ENCODE measurements at regions not wholly inside any gene's neighbourhood (a gene's known extent, or its start where the extent isn't known, plus 50 kb on each side); places are given as distances from the start of the nearest gene placed in this dataset.

DNA sequence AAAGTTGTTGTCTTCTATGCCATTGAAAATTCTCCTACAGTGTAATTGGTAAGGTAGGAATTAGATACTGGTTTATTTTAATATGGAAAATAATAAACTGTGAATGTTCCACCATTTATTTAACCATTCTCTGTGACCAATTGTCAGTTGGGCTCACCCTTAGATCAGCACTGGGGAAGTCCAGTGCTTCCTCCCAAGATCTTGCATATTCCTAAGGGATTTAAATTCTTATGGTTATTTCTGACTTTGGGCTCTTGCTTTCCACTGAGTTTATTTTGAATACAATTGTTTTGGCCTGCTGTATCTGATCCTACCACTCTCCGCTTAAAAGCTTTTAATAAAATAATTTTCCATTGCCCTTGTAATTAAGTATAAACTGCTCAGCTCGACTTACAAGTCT lies 137.4 kb downstream of the OR2K2 start:
- no peaks in the 10 kb centered on the region for H3K27me3 ChIP-seq (ENCODE audit: insufficient read depth, low read length)
- no peak overlapping the region for H3K27ac ChIP-seq (ENCODE audit: low read length)
- no peaks in the 10 kb centered on the region for H3K36me3 ChIP-seq (ENCODE audit: insufficient read depth, low read depth, low read length)
- H3K4me3 ChIP-seq (ENCODE audit: low read length): no peak overlapping the region
- no peaks in the 10 kb centered on the region for H3K9me3 ChIP-seq (ENCODE audit: insufficient read depth, low read depth, low read length)
- H3K9ac ChIP-seq (ENCODE audit: low read depth, low read length): no peak overlapping the region
- peaks cover 5% of the 10 kb centered on the region; the same call in 1 of the 2 replicates for H3K4me1 ChIP-seq (ENCODE audit: insufficient read depth, low read length)

DNA sequence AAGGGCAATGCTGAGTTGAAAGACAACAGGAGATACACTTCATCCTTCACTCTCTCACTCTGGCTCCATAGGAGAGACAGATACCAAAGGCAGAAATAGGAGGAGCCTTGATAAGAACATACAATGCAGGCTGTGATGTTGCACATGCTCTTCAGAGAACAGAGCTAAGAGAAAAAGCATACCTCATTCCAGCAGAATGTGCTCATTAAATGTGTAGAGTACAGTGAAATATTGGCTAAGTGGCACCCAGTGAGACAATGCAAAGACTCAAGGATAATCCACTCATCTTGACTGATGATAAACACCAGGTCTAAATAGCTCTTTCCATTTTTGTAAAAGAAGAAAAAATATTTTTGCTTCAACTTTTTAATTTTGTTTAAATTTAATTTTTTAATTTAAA lies 139.7 kb downstream of the OR2K2 start:
- Histone ChIP-seq H3K27me3 (ENCODE audit: insufficient read depth, low read length) (no peaks in the 10 kb centered on the region), H3K4me3 (ENCODE audit: low read length) (no peak overlapping the region), H3K9me3 (ENCODE audit: insufficient read depth, low read depth, low read length) (no peaks in the 10 kb centered on the region), H3K9ac (ENCODE audit: low read depth, low read length) (no peak overlapping the region), H3K27ac (ENCODE audit: low read length) (no peak overlapping the region), H3K4me1 (ENCODE audit: insufficient read depth, low read length) (peaks cover 5% of the 10 kb centered on the region; the same call in 1 of the 2 replicates), H3K36me3 (ENCODE audit: insufficient read depth, low read depth, low read length) (no peaks in the 10 kb centered on the region)

DNA sequence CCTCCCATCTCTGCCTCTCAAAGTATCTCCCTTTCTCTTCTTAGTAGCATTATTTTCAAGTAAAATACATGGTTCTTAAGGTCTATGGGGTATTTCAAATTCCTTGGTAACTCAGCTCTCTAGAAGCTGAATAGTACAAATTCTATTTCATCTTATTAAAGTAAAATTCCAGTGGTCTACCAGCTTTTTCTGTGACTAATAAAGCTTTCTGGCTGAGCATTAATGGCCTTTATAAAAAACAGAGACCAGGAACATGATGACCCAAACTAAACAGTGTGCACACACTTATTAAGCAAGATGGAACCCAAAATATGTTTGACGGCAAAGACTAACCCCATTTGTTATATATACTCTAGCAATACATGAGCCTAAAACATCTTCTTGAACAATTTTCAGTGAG lies 142.6 kb downstream of the OR2K2 start:
- no peaks in the 10 kb centered on the region for H3K4me1 ChIP-seq (ENCODE audit: insufficient read depth, low read length)
- H3K9me3 ChIP-seq (ENCODE audit: insufficient read depth, low read depth, low read length): no peaks in the 10 kb centered on the region
- no peaks in the 10 kb centered on the region for H3K36me3 ChIP-seq (ENCODE audit: insufficient read depth, low read depth, low read length)
- no peak overlapping the region for H3K27ac ChIP-seq (ENCODE audit: low read length)
- H3K4me3 ChIP-seq (ENCODE audit: low read length): no peak overlapping the region
- no peaks in the 10 kb centered on the region for H3K27me3 ChIP-seq (ENCODE audit: insufficient read depth, low read length)
- no peak overlapping the region for H3K9ac ChIP-seq (ENCODE audit: low read depth, low read length)

DNA sequence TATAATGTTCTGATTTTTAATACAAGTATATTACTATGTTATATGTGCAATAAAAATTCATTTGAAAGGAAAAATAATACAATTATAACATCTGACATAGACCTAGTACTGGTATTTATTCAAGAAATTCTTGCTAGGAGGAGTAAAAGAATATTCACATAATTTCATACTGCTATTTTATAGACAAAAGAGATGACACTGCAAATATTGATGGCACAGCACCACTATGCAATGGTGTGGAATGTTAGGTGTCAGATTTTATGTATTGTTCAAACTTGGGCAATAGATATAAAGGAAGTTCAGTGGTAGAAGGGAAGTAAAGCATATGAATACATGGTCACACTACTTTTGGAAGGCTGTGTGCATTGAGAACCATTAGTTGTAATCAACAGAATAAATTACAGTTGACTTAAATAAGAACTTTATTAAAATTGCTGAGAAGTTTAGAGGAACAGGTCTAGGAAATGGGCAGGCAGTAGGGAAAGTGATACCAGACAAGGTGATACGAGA lies 143.9 kb downstream of the OR2K2 start:
- Histone ChIP-seq H3K36me3 (ENCODE audit: insufficient read depth, low read depth, low read length) (no peaks in the 10 kb centered on the region), H3K4me1 (ENCODE audit: insufficient read depth, low read length) (no peaks in the 10 kb centered on the region), H3K9me3 (ENCODE audit: insufficient read depth, low read depth, low read length) (no peaks in the 10 kb centered on the region), H3K27ac (ENCODE audit: low read length) (no peak overlapping the region), H3K4me3 (ENCODE audit: low read length) (no peak overlapping the region), H3K9ac (ENCODE audit: low read depth, low read length) (no peak overlapping the region), H3K27me3 (ENCODE audit: insufficient read depth, low read length) (no peaks in the 10 kb centered on the region)

DNA sequence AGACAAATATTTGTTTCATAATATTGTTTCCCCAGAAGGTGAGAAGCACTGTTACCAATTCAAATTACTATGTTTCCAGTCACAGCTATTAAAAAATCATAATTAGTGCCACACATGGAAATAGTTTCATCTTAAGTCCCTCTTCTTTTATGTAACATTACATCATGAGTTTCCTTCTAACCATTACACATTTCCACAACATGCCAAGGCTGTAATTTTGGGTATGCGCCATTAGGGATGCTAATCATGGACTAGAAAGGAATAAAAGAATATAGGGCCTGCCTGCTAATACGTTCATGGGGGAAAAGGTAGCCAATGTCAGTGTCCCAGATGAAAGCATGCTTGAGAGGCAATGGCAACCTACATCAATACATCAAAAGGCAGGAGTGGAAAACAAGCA lies 142.5 kb upstream of the LPAR1 start:
- Histone ChIP-seq H3K4me3 (ENCODE audit: low read length) (no peak overlapping the region), H3K9me3 (ENCODE audit: insufficient read depth, low read depth, low read length) (no peaks in the 10 kb centered on the region), H3K4me1 (ENCODE audit: insufficient read depth, low read length) (no peaks in the 10 kb centered on the region), H3K9ac (ENCODE audit: low read depth, low read length) (no peak overlapping the region), H3K36me3 (ENCODE audit: insufficient read depth, low read depth, low read length) (no peaks in the 10 kb centered on the region), H3K27me3 (ENCODE audit: insufficient read depth, low read length) (no peaks in the 10 kb centered on the region), H3K27ac (ENCODE audit: low read length) (no peak overlapping the region)

DNA sequence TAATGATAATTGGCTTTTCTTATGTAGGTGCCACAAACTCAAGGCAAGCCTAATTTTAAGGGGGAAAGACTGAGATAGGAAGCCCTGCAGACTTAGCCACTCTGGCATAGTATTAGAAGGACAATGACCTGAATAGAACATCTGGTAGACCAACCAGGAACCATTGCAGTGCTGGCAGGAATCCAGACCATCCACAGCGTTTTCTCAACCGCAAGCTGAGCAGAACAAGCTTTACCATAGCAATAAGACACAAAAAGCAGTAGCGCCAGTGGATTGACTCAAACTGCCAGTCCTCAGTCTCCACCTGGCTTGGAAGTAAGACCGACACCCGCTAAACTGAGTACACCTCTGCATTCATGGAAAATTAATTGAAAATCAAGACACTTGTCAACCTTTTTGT lies 141.3 kb upstream of the LPAR1 start:
- no peaks in the 10 kb centered on the region for H3K4me1 ChIP-seq (ENCODE audit: insufficient read depth, low read length)
- no peak overlapping the region for H3K9ac ChIP-seq (ENCODE audit: low read depth, low read length)
- no peak overlapping the region for H3K4me3 ChIP-seq (ENCODE audit: low read length)
- H3K27ac ChIP-seq (ENCODE audit: low read length): no peak overlapping the region
- H3K9me3 ChIP-seq (ENCODE audit: insufficient read depth, low read depth, low read length): no peaks in the 10 kb centered on the region
- no peaks in the 10 kb centered on the region for H3K27me3 ChIP-seq (ENCODE audit: insufficient read depth, low read length)
- no peaks in the 10 kb centered on the region for H3K36me3 ChIP-seq (ENCODE audit: insufficient read depth, low read depth, low read length)

DNA sequence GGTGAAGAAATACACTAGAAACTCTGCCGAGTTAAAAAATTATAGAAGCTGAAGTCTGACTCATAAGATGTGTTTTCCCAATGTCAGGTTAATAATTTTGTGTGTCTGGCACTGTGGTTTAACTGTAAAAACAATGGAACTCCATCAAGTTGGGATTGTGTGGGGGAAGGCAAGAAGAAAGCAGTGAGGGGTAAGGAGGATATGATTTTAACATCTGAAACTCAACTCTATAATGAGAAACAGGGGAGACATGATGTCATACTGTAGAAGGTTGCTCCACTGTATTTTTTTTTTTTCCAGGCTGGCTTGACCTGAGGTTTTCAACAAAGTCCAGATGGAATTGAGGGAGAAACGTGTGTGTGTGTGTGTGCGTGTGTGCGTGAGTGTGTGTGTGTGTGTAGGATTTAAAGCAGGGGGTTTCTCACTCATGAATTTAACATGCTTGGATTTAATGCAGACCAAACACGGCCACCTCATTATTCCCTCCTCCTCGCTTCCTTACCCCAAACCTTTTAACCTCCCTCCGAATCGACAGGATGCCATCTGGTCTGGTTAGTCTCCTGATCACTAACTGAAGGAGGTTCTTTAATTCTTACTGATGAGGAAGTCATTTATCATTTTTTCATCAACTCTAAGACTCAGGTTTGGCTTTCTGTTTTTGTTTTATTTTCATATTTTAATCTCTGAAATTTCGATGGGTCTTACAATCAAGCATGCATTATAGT lies 140.2 kb upstream of the LPAR1 start:
- no peaks in the 10 kb centered on the region for H3K36me3 ChIP-seq (ENCODE audit: insufficient read depth, low read depth, low read length)
- H3K9me3 ChIP-seq (ENCODE audit: insufficient read depth, low read depth, low read length): no peaks in the 10 kb centered on the region
- no peaks in the 10 kb centered on the region for H3K4me1 ChIP-seq (ENCODE audit: insufficient read depth, low read length)
- no peak overlapping the region for H3K4me3 ChIP-seq (ENCODE audit: low read length)
- H3K9ac ChIP-seq (ENCODE audit: low read depth, low read length): no peak overlapping the region
- H3K27me3 ChIP-seq (ENCODE audit: insufficient read depth, low read length): no peaks in the 10 kb centered on the region
- H3K27ac ChIP-seq (ENCODE audit: low read length): no peak overlapping the region

DNA sequence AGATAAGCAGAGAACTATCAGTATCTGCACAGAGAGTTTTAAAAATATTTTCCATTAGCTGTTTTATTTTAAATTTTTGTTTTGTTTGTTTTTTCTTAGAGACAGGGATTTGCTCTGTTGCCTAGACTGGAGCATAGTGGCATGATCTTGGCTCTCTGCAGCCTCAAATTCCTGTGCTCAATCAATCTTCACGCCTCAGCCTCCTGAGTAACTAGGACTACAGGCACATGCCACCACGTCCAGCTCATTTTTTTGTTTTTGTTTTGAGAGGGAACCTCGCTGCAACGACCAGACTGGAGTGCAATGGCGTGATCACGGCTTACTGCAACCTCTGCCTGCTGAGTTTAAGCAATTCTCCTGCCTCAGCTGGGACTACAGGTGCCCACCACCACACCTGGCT lies 138.2 kb upstream of the LPAR1 start:
- no peak overlapping the region for H3K27ac ChIP-seq (ENCODE audit: low read length)
- no peaks in the 10 kb centered on the region for H3K27me3 ChIP-seq (ENCODE audit: insufficient read depth, low read length)
- H3K4me1 ChIP-seq (ENCODE audit: insufficient read depth, low read length): no peaks in the 10 kb centered on the region
- H3K36me3 ChIP-seq (ENCODE audit: insufficient read depth, low read depth, low read length): no peaks in the 10 kb centered on the region
- H3K9me3 ChIP-seq (ENCODE audit: insufficient read depth, low read depth, low read length): no peaks in the 10 kb centered on the region
- no peak overlapping the region for H3K9ac ChIP-seq (ENCODE audit: low read depth, low read length)
- no peak overlapping the region for H3K4me3 ChIP-seq (ENCODE audit: low read length)

DNA sequence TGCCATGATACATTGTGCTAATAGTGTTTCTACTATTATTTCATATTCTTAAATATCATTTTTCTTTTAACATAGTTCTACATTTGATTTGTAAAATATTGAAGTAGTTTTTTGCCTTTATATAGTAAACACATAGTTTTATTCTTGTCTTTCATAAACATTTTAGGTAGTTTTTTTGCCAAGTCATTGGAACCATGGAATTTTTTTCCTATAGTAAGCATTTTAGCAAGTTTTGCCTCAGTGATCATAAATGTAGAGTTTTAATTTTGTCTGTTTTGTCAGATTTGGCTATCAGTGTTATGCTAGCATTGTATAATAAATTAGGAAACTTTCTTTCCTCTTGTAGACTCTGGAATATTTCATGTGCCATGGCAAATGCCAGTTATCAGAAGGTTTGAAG lies 137.1 kb upstream of the LPAR1 start:
- H3K9me3 ChIP-seq (ENCODE audit: insufficient read depth, low read depth, low read length): no peaks in the 10 kb centered on the region
- no peak overlapping the region for H3K9ac ChIP-seq (ENCODE audit: low read depth, low read length)

DNA sequence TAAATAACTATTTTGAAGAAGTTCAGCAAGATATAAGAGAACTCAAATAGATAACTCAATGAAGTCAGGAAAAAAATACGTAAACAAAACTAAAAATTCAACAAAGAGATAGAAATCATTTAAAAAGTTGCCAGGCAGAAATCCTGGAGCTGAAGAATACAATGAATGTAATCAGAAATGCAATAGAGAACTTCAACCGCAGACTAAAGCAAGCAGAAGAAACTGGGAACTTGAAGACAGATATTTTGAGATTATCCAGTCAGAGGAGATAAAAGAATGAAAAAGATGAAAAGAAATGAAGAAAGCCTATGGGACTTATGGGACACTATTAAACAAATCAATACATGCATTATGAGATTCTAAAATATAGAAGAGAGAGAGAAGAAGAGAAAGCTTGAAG lies 129.1 kb upstream of the LPAR1 start:
- no peaks in the 10 kb centered on the region for H3K27me3 ChIP-seq (ENCODE audit: insufficient read depth, low read length)
- H3K4me3 ChIP-seq (ENCODE audit: low read length): no peak overlapping the region
- peaks cover 2% of the 10 kb centered on the region; the same call in 1 of the 2 replicates for H3K4me1 ChIP-seq (ENCODE audit: insufficient read depth, low read length)
- no peaks in the 10 kb centered on the region for H3K36me3 ChIP-seq (ENCODE audit: insufficient read depth, low read depth, low read length)
- no peaks in the 10 kb centered on the region for H3K9me3 ChIP-seq (ENCODE audit: insufficient read depth, low read depth, low read length)
- no peak overlapping the region for H3K27ac ChIP-seq (ENCODE audit: low read length)
- H3K9ac ChIP-seq (ENCODE audit: low read depth, low read length): no peak overlapping the region

More for the DNA sequence above, 137.1 kb upstream of the LPAR1 start:
- Histone ChIP-seq H3K4me1 (ENCODE audit: insufficient read depth, low read length) (no peaks in the 10 kb centered on the region), H3K27me3 (ENCODE audit: insufficient read depth, low read length) (no peaks in the 10 kb centered on the region), H3K36me3 (ENCODE audit: insufficient read depth, low read depth, low read length) (no peaks in the 10 kb centered on the region), H3K4me3 (ENCODE audit: low read length) (no peak overlapping the region), H3K27ac (ENCODE audit: low read length) (no peak overlapping the region)

DNA sequence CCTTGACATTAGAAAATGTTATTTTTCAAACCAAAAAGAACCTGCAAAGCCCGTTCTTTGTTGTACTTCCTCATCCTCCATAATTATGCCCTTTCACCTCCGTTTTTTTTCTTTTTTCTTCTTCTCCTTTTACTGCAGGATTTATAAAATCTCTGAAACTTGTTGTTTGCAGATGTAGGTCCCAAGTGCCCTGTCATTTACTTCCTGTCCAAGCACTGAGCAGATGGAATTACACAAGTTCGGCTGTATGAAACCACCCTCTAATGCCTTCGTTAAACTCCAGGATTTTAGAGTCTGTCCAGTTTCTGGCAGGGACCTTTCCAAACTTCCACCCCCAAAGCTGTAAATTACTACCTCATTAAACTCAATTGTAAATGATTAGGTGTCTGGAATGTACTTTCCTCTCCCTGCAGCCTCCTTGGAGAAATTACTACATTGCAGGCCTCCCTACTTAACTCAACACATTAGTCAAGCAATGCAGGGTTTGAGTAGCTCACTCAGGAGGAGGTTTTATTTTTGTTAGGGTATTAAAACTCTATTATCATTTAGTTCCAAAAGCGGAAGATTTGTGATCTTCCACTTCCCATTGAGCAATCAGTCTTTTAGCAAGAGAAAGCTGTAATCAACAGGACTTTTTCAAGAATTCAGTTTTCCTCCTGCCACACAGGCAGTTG lies 125.6 kb upstream of the LPAR1 start:
- H3K36me3 ChIP-seq (ENCODE audit: insufficient read depth, low read depth, low read length): no peaks in the 10 kb centered on the region
- peaks cover 2% of the 10 kb centered on the region; the same call in 1 of the 2 replicates for H3K4me1 ChIP-seq (ENCODE audit: insufficient read depth, low read length)
- H3K27me3 ChIP-seq (ENCODE audit: insufficient read depth, low read length): no peaks in the 10 kb centered on the region
- H3K9ac ChIP-seq (ENCODE audit: low read depth, low read length): no peak overlapping the region
- H3K9me3 ChIP-seq (ENCODE audit: insufficient read depth, low read depth, low read length): no peaks in the 10 kb centered on the region
- H3K27ac ChIP-seq (ENCODE audit: low read length): no peak overlapping the region
- H3K4me3 ChIP-seq (ENCODE audit: low read length): no peak overlapping the region

DNA sequence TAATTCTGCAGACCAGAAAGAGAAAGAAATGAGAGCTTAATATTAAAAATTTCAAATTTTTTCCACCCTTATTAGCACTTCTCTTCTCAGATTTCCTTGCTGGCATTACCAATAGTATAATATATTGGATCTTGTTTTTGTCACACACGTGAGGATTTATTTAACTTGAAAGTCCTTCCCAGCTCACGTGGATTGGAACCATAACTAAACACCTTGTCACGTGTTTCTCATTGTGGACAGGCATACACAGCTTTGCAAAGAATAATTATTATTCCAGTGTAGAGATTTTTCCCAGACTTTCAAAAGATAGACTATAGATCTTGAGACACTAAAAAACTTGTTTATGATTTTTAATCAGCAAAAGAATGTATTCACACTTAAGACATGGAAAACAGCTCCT lies 123.8 kb upstream of the LPAR1 start:
- no peak overlapping the region for H3K27ac ChIP-seq (ENCODE audit: low read length)
- peaks cover 2% of the 10 kb centered on the region; the same call in 1 of the 2 replicates for H3K4me1 ChIP-seq (ENCODE audit: insufficient read depth, low read length)
- H3K9ac ChIP-seq (ENCODE audit: low read depth, low read length): no peak overlapping the region
- H3K27me3 ChIP-seq (ENCODE audit: insufficient read depth, low read length): no peaks in the 10 kb centered on the region
- H3K36me3 ChIP-seq (ENCODE audit: insufficient read depth, low read depth, low read length): no peaks in the 10 kb centered on the region
- H3K9me3 ChIP-seq (ENCODE audit: insufficient read depth, low read depth, low read length): no peaks in the 10 kb centered on the region
- no peak overlapping the region for H3K4me3 ChIP-seq (ENCODE audit: low read length)
